ENCODE measurements at regions not wholly inside any gene's neighbourhood (a gene's known extent, or its start where the extent isn't known, plus 50 kb on each side); places are given as distances from the start of the nearest gene placed in this dataset.

DNA sequence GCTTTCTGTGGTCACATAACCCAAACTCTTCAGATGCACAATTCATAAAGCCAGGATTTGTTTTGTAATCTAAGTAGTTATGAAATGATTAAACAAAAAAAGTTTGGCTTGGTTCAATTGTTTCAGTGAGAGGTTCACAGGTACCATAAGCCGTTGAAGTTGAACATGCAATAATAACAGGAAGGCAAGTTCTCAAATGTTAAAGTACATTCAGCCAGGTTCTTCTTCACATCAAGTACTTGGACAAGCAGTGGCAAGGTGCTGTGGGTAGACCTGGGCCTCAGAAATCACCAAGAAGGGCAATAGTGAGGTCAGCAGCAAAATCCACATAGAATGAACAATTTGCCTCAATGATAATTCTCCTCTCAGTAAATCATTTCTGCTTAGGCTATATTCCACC, 175.5 kb downstream of the EPM2A start:
- TF ChIP-seq POLR2AphosphoS5 (IDR thresholded peaks at IDR 0.05; ENCODE audit: low read depth, low read length): no peak
- TF ChIP-seq, protein P1, sequence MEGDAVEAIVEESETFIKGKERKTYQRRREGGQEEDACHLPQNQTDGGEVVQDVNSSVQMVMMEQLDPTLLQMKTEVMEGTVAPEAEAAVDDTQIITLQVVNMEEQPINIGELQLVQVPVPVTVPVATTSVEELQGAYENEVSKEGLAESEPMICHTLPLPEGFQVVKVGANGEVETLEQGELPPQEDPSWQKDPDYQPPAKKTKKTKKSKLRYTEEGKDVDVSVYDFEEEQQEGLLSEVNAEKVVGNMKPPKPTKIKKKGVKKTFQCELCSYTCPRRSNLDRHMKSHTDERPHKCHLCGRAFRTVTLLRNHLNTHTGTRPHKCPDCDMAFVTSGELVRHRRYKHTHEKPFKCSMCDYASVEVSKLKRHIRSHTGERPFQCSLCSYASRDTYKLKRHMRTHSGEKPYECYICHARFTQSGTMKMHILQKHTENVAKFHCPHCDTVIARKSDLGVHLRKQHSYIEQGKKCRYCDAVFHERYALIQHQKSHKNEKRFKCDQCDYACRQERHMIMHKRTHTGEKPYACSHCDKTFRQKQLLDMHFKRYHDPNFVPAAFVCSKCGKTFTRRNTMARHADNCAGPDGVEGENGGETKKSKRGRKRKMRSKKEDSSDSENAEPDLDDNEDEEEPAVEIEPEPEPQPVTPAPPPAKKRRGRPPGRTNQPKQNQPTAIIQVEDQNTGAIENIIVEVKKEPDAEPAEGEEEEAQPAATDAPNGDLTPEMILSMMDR (IDR thresholded peaks at IDR 0.05; ENCODE audit: control extremely low read depth in 1 of 3, insufficient read depth in 1 of 3, low read depth in 1 of 3, low read length in 3 of 3): no peak
- TF ChIP-seq FOSL1 (IDR thresholded peaks at IDR 0.05; ENCODE audit: insufficient read depth, low read depth, low read length): no peak

All from H1 (cell line).